ENCODE measurements at regions not wholly inside any gene's neighbourhood (a gene's known extent, or its start where the extent isn't known, plus 50 kb on each side); places are given as distances from the start of the nearest gene placed in this dataset.
"Not testable (repeated sequence)": the region's sequence is repeated elsewhere in the genome, so short reads cannot be mapped to it uniquely, and the experiment has no call there.

DNA sequence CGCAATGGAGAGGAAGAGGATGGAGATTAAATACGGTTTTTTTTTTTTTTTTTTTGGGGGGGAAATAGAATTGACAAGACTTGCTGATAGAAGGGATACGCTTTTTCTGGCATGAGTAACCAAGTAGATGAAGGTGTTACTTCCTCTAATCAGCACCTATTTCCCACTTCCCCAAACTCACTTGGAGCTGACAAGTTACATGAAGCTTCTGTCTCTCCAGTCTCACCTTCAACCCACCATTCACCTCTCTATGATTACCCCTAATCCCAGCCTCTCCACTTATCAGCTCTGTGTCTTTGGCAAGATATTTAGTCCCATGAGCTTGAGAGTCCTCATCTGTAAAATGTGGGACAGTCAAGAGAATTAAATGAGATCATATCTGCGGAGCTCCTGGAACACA lies 185.9 kb upstream of the HS3ST3A1 start:
- DNase-seq: no peak

DNA sequence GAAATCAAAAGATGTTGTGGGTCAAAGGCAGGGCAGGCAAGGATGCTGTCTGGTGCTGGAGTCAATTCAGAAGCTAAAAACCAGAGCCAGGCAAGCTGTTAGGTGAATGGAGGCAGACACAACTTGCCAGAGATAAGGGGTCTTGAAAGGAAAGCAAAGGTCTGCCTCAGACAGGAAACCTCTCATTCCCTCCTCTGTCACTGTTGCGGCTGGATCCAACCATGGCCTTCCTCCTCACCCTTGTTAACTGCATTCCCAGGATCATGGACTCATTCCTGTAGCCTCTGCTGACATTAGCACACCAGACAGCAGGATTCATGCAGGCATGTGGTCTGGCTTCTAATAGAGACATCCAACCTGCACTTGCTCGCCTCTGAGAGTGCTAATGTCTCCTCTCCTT lies 186.7 kb upstream of the HS3ST3A1 start:
- DNase-seq: no peak

GRCh38 chr17:13792314-13792713 lies 190.6 kb upstream of the HS3ST3A1 start:
- DNase-seq: no peak

DNA sequence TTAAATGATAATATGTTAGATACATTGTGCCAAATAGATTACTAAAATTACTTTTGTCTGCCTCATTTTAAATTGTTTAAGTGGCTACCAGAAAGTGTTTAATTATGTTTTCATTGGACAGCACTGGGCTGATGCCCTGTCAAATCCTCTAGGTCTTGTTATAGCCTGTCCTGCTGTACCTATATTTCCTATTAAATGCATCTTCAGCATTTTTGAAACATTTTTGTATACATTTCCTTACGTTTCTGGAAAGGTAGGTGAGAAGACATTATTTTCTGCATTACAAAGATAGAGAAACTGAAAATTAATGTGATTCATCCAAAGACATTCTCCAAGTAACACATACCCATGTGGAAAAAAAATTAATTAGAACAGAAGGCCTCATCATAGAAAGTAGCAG lies 192.2 kb upstream of the HS3ST3A1 start:
- DNase-seq: no peak

DNA sequence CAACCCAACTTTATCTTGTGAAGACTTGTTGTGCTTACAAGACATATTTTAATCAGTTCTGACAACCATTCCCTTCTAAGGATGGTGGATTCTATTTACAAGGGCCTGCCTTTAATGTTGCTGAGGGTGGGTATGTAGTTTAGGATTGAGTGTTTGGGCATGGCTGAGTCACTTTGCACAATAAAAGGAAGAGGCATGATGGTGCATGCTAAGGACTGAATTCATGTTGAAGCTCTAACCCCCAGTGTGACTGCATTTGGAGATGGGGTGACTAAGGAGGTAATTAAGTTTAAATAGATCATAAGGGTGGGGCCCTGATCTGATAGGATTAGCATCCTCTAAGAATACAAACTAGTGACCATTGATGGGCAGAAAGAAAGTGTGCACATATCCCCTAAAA lies 196.1 kb upstream of the HS3ST3A1 start:
- no peak for DNase-seq

GRCh38 chr17:13806092-13806491 lies 204.4 kb upstream of the HS3ST3A1 start:
- DNase-seq: no peak

DNA sequence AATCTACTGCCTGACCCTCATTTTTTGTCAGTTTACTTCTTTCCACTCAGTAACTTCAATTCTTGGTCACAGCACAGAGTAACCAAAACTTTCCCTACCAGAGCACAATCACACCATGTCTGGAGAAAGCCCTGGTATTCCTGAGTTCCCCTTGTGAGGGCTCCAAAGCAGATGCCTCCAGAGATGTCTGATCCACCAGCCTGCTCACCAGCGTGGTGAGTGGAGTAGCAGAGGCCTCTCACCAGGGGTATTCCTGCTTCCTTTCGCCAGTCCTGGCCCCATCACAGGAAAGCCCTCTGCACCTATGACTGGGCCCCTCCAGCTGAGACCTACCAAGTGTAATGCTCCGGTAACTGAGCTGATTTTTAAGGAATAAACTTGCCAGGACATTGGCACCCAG lies 205.4 kb upstream of the HS3ST3A1 start:
- DNase-seq: no peak

DNA sequence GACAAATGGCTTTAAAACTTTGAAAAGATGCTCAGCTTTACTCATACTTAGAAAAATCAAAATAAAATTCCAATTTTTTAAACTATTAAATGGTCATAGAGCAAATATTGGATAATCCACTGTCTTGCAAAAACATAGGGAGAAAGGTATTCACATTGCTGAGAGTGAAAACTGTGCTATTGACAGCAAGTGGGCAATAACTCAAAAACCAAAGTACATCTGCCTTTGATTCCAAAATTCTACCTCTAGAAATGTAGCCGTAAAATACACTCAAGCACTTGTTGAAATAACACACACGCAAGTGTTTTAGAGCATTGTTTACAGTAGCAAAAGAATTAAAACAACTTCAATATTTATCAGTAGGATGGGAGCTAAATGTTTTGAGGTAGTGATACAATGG lies 210.6 kb upstream of the HS3ST3A1 start:
- DNase-seq: no peak

GRCh38 chr17:13813347-13814240 lies 211.9 kb upstream of the HS3ST3A1 start:
- DNase-seq: no peak

DNA sequence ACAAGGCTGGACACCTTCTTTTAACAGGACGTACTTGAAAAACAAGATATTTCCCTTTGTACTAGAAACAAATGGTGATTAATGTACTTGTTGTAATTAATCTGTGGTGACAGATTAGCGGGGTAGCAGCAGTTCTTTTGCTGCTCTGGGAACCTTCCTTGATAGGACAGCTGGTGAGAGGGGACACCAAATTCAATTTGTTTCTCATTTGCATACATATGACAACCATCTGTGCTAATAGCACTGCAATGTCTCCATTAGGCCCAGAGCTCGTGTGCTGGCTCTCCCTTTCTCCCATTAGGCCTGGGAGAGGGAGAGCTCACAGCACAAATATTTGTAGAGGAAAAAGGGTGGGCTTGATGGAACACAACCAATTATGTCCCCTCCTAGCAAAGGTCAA lies 221.0 kb upstream of the HS3ST3A1 start:
- DNase-seq: no peak

DNA sequence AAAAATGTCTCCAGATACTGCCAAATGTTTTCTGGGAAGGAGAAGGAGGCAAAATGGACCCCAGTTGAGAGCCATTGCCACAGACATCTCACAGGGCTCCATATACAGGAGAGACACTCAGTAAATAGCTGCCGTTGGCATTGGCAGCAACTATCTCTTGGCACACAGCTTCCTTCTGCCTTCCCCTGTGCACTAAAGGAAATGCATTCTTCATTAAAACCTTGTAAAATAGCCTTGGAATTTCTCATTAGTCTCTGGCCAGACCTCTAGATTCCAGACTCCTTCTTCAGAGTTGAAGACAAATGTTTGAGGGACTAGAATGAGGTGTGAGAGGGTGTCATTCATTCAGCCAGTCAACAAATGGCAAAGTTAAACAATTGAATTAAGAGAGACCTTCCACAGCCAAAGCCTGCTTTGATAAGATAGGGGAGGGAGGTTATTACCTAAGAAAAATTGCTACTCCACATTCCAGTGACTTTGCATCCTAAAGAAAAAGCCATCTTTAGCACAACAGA lies 223.9 kb upstream of the HS3ST3A1 start:
- DNase-seq: no peak

GRCh38 chr17:13827118-13827517 lies 225.4 kb upstream of the HS3ST3A1 start:
- no peak for DNase-seq

- no peak for DNase-seq
Observed at GRCh38 chr17:13833921-13834320, 232.2 kb upstream of the HS3ST3A1 start.

- no peak for DNase-seq
Observed at GRCh38 chr17:13835151-13835550, 233.4 kb upstream of the HS3ST3A1 start.

DNA sequence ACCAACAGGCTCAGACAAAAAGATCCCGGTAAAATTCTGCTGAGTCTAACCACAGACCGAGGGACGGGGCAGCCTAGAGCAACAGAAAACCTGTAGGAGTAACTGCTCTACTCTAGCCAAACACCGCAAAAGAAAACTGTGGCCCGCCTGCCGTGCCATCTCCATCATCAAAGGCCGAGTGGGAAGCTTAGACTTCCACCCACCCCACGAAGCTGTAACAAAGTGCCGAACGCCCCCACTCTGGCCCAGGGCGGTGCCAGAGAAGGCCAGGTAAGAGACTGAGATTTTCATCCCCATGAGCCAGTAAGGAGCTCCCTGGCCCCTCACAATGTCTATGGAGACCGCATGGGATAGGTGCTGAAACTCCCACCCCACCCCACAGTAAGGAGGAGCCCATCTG lies 231.9 kb upstream of the COX10 start:
- DNase-seq: no peak

DNA sequence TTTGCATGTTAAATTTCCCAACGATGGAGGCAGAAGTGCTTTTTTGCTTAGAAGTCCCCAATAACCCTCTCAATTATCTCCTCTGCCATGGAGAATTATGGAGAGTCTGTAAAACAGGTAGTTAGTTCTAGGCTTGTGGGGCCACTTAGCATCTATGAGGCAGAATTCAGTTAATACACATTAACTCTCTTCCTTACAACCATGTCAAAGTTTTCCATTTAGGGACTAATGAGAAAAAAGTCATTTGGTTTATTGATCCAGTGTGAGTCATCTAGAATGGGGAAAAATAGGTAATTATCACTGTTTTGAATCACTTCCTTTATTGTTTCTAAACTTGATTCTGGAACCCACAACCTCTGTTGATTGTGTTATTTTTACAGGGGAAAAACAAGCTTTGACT lies 229.1 kb upstream of the COX10 start:
- no peak for DNase-seq

DNA sequence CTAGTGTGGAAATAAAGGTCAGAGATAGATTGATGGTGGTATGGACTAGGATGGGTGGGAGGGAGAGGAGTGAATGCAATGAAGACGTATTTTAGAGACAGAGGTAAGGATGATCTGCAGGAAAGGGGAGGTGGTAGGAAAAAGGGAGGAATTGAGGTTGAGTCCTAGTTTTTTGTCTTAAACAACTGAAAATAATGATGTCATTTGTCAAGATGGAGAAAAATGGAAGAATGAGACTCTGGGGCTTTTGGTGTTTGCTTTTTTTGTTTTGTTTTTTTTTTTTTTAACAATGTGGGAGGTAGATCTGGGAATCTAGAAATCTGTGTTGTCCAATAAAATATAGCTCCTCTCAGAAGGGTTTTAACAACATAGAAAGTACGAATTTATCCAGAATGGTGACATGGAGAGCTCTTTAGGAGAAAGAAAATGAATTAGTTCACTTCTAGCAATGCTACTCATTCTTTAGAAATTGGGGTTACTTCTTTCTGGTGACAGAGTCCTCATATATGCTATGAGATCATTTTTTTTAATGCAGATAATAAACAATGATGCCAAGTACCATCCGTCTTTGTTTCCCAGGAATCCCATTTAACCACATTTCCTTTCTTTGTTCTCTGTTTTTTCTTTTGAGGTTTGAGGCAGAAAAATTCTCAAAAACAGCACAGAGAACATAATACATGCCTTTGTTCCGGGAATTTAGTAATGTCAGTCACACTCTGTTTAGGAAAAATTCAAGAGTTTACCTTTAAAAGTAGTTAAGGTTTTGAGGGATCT lies 225.3 kb upstream of the COX10 start:
- no peak for DNase-seq

DNA sequence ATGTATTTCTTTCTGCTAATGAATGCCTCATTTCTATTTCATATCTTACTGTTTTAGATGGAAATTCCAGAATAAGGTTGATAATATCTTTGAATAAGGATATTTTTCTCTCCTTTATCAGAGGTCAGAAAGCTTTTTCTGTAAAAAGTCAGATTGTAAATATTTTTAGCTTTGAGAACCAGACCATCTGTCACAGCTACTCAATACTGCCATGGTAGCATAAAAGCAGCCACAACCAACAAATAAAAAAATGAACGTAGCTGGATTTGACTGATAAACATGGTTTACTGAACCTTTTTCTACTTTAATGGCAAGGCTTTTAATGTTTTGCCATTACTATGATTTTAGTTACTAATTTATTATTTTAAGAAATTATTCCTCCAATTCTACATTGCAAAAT lies 217.4 kb upstream of the COX10 start:
- no peak for DNase-seq

DNA sequence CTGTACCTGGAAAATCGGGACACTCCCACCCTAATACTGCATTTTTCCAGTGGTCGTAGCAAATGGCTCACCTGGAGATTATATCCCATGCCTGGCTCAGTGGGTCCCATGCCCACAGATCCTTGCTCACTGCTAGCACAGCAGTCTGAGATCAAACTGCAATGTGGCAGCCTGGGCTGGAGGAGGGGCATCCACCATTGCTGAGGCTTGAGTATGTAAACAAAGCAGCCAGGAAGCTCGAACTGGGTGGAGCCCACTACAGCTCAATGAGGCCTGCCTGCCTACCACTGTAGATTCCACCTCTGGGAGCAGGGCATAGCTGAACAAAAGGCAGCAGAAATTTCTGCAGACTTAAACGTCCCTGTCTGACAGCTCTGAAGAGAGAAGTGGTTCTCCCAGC lies 213.6 kb upstream of the COX10 start:
- not testable (repeated sequence) for DNase-seq

- no peak for DNase-seq
Observed at GRCh38 chr17:13862346-13862745, 207.0 kb upstream of the COX10 start.

GRCh38 chr17:13863436-13863835 lies 205.9 kb upstream of the COX10 start:
- DNase-seq: no peak

GRCh38 chr17:13864521-13864920 lies 204.8 kb upstream of the COX10 start:
- DNase-seq: no peak

- DNase-seq: peak; percentile 9
Observed at GRCh38 chr17:13865650-13866049, 203.7 kb upstream of the COX10 start.
